ENCODE measurements at regions not wholly inside any gene's neighbourhood (a gene's known extent, or its start where the extent isn't known, plus 50 kb on each side); places are given as distances from the start of the nearest gene placed in this dataset.

GRCh38 chr6:92791403-92791802, 628.0 kb downstream of the EPHA7 start:
- Histone ChIP-seq H3K4me1 (ENCODE audit: control insufficient read depth, insufficient read depth, low read length) (no peaks in the 10 kb centered on the region), H3K9me3 (replicated peaks; ENCODE audit: control insufficient read depth, insufficient read depth, low read length) (no peaks in the 10 kb centered on the region), H4K20me1 (ENCODE audit: control insufficient read depth, insufficient read depth) (no peaks in the 10 kb centered on the region), H3K79me2 (ENCODE audit: control insufficient read depth, insufficient read depth, low read length) (no peaks in the 10 kb centered on the region), H3K9ac (ENCODE audit: control insufficient read depth, insufficient read depth, low read length) (no peak overlapping the region), H3K36me3 (ENCODE audit: control insufficient read depth in 2 of 2, insufficient read depth in 2 of 2, low read length in 1 of 2) (no peaks in the 10 kb centered on the region), H3K4me2 (ENCODE audit: control insufficient read depth, insufficient read depth) (no peak overlapping the region), H3K4me3 (no peak overlapping the region), H3K27me3 (replicated peaks in 1 of 2; ENCODE audit: control insufficient read depth in 2 of 2, insufficient read depth in 2 of 2, low read length in 1 of 2) (no peaks in the 10 kb centered on the region; a peak in 1 of 4 replicates), H3K27ac (ENCODE audit: control insufficient read depth, insufficient read depth) (no peak overlapping the region), H2AFZ (ENCODE audit: control insufficient read depth, low read depth, low read length) (no peak overlapping the region)
- TF ChIP-seq NR2F1 (conservative IDR thresholded peaks at IDR 0.05): no peak
- TF ChIP-seq, protein P1, sequence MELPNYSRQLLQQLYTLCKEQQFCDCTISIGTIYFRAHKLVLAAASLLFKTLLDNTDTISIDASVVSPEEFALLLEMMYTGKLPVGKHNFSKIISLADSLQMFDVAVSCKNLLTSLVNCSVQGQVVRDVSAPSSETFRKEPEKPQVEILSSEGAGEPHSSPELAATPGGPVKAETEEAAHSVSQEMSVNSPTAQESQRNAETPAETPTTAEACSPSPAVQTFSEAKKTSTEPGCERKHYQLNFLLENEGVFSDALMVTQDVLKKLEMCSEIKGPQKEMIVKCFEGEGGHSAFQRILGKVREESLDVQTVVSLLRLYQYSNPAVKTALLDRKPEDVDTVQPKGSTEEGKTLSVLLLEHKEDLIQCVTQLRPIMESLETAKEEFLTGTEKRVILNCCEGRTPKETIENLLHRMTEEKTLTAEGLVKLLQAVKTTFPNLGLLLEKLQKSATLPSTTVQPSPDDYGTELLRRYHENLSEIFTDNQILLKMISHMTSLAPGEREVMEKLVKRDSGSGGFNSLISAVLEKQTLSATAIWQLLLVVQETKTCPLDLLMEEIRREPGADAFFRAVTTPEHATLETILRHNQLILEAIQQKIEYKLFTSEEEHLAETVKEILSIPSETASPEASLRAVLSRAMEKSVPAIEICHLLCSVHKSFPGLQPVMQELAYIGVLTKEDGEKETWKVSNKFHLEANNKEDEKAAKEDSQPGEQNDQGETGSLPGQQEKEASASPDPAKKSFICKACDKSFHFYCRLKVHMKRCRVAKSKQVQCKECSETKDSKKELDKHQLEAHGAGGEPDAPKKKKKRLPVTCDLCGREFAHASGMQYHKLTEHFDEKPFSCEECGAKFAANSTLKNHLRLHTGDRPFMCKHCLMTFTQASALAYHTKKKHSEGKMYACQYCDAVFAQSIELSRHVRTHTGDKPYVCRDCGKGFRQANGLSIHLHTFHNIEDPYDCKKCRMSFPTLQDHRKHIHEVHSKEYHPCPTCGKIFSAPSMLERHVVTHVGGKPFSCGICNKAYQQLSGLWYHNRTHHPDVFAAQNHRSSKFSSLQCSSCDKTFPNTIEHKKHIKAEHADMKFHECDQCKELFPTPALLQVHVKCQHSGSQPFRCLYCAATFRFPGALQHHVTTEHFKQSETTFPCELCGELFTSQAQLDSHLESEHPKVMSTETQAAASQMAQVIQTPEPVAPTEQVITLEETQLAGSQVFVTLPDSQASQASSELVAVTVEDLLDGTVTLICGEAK (IDR thresholded peaks at IDR 0.05; ENCODE audit: borderline replicate concordance): no peak
- TF ChIP-seq RCOR1 (conservative IDR thresholded peaks at IDR 0.05; ENCODE audit: low read depth, low read length): no peak
- TF ChIP-seq POLR2AphosphoS2 (IDR thresholded peaks at IDR 0.05; ENCODE audit: low read depth, low read length): no peak
- TF ChIP-seq POU2F2 (IDR thresholded peaks at IDR 0.05; ENCODE audit: borderline replicate concordance, low read depth, low read length): no peak
- TF ChIP-seq BRCA1 (IDR thresholded peaks at IDR 0.05; ENCODE audit: low read depth, low read length): no peak
- no peak for TF ChIP-seq MEF2A (IDR thresholded peaks at IDR 0.05; ENCODE audit: insufficient read depth, low read depth, low read length)
- TF ChIP-seq MYC (IDR thresholded peaks at IDR 0.05; ENCODE audit: insufficient read depth, insufficient read length, insufficient replicate concordance, low read length, severe bottlenecking): no peak
- no peak for TF ChIP-seq ZBED1 (IDR thresholded peaks at IDR 0.05; ENCODE audit: borderline replicate concordance)
- no peak for TF ChIP-seq NR2C2 (IDR thresholded peaks at IDR 0.05; ENCODE audit: borderline replicate concordance, control insufficient read depth, insufficient read length, low read depth)
- no peak for TF ChIP-seq TARDBP (IDR thresholded peaks at IDR 0.05; ENCODE audit: borderline replicate concordance)
- no peak for TF ChIP-seq NKRF (conservative IDR thresholded peaks at IDR 0.05)
- TF ChIP-seq CREB1 (IDR thresholded peaks at IDR 0.05; ENCODE audit: low read depth): no peak
- no peak for TF ChIP-seq PML (IDR thresholded peaks at IDR 0.05; ENCODE audit: low read length)
- TF ChIP-seq, protein P2, sequence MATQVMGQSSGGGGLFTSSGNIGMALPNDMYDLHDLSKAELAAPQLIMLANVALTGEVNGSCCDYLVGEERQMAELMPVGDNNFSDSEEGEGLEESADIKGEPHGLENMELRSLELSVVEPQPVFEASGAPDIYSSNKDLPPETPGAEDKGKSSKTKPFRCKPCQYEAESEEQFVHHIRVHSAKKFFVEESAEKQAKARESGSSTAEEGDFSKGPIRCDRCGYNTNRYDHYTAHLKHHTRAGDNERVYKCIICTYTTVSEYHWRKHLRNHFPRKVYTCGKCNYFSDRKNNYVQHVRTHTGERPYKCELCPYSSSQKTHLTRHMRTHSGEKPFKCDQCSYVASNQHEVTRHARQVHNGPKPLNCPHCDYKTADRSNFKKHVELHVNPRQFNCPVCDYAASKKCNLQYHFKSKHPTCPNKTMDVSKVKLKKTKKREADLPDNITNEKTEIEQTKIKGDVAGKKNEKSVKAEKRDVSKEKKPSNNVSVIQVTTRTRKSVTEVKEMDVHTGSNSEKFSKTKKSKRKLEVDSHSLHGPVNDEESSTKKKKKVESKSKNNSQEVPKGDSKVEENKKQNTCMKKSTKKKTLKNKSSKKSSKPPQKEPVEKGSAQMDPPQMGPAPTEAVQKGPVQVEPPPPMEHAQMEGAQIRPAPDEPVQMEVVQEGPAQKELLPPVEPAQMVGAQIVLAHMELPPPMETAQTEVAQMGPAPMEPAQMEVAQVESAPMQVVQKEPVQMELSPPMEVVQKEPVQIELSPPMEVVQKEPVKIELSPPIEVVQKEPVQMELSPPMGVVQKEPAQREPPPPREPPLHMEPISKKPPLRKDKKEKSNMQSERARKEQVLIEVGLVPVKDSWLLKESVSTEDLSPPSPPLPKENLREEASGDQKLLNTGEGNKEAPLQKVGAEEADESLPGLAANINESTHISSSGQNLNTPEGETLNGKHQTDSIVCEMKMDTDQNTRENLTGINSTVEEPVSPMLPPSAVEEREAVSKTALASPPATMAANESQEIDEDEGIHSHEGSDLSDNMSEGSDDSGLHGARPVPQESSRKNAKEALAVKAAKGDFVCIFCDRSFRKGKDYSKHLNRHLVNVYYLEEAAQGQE (IDR thresholded peaks at IDR 0.05; ENCODE audit: low read depth, low read length): no peak
- in situ Hi-C loops (cut with MboI): no loop called here
- WGBS (ENCODE audit: insufficient coverage, insufficient replicate concordance, low lambda C conversion rate, missing lambda C conversion rate): 29% methylated on average over 1 of the region's 1 CpG
- ChIA-PET SMC1A (ENCODE audit: uncharacterized antibody, unreplicated experiment) (no interaction called here), CTCF (no interaction called here), POLR2A (no interaction called here), RAD21 (ENCODE audit: unreplicated experiment) (no interaction called here)
- intact Hi-C loops (cut with micrococcal nuclease; ENCODE audit: unreplicated experiment): no loop called here
- DNase-seq (ENCODE audit: low read depth, low spot score): no peak
- FAIRE-seq: no peak
- no TSS peak for BruUV-seq (replicated peaks)
- no peak for ATAC-seq

Measured in GM12878 (cell line).